Osteocyte (in vitro differentiated cells): ENCODE measurements at regions not wholly inside any gene's neighbourhood (a gene's known extent, or its start where the extent isn't known, plus 50 kb on each side); places are given as distances from the start of the nearest gene placed in this dataset.

Experiments used
- DNase-seq: peaks from one replicate; pipeline ENCODE4 v3.0.0; 2021; ENCODE audit warnings: mixed read lengths; ENCODE audit not compliant: unreplicated experiment; ENCODE audit errors: extremely low spot score
- H3K27ac Mint-ChIP-seq: one replicate; pipeline ENCODE4 v1.8.0; 2021; ENCODE audit warnings: mild to moderate bottlenecking, mixed read lengths; ENCODE audit not compliant: unreplicated experiment
- H3K27me3 Mint-ChIP-seq: one replicate; pipeline ENCODE4 v1.8.0; 2021; ENCODE audit warnings: mixed read lengths; ENCODE audit not compliant: unreplicated experiment
- H3K36me3 Mint-ChIP-seq: one replicate; pipeline ENCODE4 v1.8.0; 2021; ENCODE audit warnings: mixed read lengths; ENCODE audit not compliant: unreplicated experiment
- H3K4me1 Mint-ChIP-seq: one replicate; pipeline ENCODE4 v1.8.0; 2021; ENCODE audit warnings: mixed read lengths; ENCODE audit not compliant: unreplicated experiment
- H3K4me3 Mint-ChIP-seq: one replicate; pipeline ENCODE4 v1.8.0; 2021; ENCODE audit warnings: mild to moderate bottlenecking, moderate library complexity, mixed read lengths; ENCODE audit not compliant: unreplicated experiment
- H3K9me3 Mint-ChIP-seq: one replicate; pipeline ENCODE4 v1.8.0; 2021; ENCODE audit warnings: mixed read lengths; ENCODE audit not compliant: unreplicated experiment
- CTCF ChIP-seq: fragments of 200-600 bp; sonication (generic); IDR thresholded peaks from 2 replicates; pipeline ENCODE4 v1.5.0; 2021; ENCODE audit warnings: antibody characterized with exemption, mild to moderate bottlenecking, moderate library complexity

- H3K4me3 Mint-ChIP-seq: no peak overlapping the region
- TF ChIP-seq CTCF: peak; percentile 16
Measured at GRCh38 chr1:55718758-55719671, 503.9 kb upstream of the USP24 start.

GRCh38 chr1:55717111-55717510 lies 501.9 kb upstream of the USP24 start:
- H3K36me3 Mint-ChIP-seq: peaks cover 2% of the 10 kb centered on the region
- H3K4me1 Mint-ChIP-seq: peaks cover 58% of the 10 kb centered on the region
- no peak for DNase-seq
- no peak overlapping the region for H3K4me3 Mint-ChIP-seq
- H3K9me3 Mint-ChIP-seq: no peaks in the 10 kb centered on the region
- peak overlapping the region; percentile 87 for H3K27ac Mint-ChIP-seq
- no peak for TF ChIP-seq CTCF
- no peaks in the 10 kb centered on the region for H3K27me3 Mint-ChIP-seq

More at GRCh38 chr1:55718758-55719671, 503.9 kb upstream of the USP24 start:
- H3K27ac Mint-ChIP-seq: peak overlapping the region; percentile 87
- H3K36me3 Mint-ChIP-seq: peaks cover 4% of the 10 kb centered on the region
- H3K4me1 Mint-ChIP-seq: peaks cover 76% of the 10 kb centered on the region
- H3K27me3 Mint-ChIP-seq: no peaks in the 10 kb centered on the region
- peak; percentile 86 for DNase-seq
- peaks cover 2% of the 10 kb centered on the region for H3K9me3 Mint-ChIP-seq

GRCh38 chr1:55716610-55717009 lies 501.4 kb upstream of the USP24 start:
- H3K27me3 Mint-ChIP-seq: no peaks in the 10 kb centered on the region
- DNase-seq: no peak
- peaks cover 2% of the 10 kb centered on the region for H3K36me3 Mint-ChIP-seq
- no peaks in the 10 kb centered on the region for H3K9me3 Mint-ChIP-seq
- H3K4me1 Mint-ChIP-seq: peaks cover 58% of the 10 kb centered on the region
- H3K27ac Mint-ChIP-seq: peak overlapping the region; percentile 82
- H3K4me3 Mint-ChIP-seq: no peak overlapping the region
- TF ChIP-seq CTCF: no peak

GRCh38 chr1:55716151-55716550 lies 501.0 kb upstream of the USP24 start:
- Mint-ChIP-seq H3K4me3 (no peak overlapping the region), H3K9me3 (no peaks in the 10 kb centered on the region), H3K27me3 (no peaks in the 10 kb centered on the region), H3K36me3 (peaks cover 2% of the 10 kb centered on the region), H3K27ac (peak overlapping the region; percentile 82), H3K4me1 (peaks cover 58% of the 10 kb centered on the region)
- TF ChIP-seq CTCF: no peak
- no peak for DNase-seq

- H3K9me3 Mint-ChIP-seq: no peaks in the 10 kb centered on the region
- H3K27ac Mint-ChIP-seq: no peak overlapping the region
- H3K36me3 Mint-ChIP-seq: peaks cover 2% of the 10 kb centered on the region
- no peak overlapping the region for H3K4me3 Mint-ChIP-seq
- peaks cover 43% of the 10 kb centered on the region for H3K4me1 Mint-ChIP-seq
- no peak for TF ChIP-seq CTCF
- H3K27me3 Mint-ChIP-seq: no peaks in the 10 kb centered on the region
- no peak for DNase-seq
Measured at GRCh38 chr1:55714230-55714629, 499.1 kb upstream of the USP24 start.
